HepG2 (cell line): ENCODE measurements at regions not wholly inside any gene's neighbourhood (a gene's known extent, or its start where the extent isn't known, plus 50 kb on each side); places are given as distances from the start of the nearest gene placed in this dataset.

Experiments
- ATAC-seq: fragments of 200-7000 bp; cut with Tn5 transposase; 3 replicates; pipeline ENCODE4 v1.9.1; 2020; ENCODE audit warnings: mild to moderate bottlenecking, moderate library complexity
- BruUV-seq: library from RNA; stranded (reverse); fragments of 400-500 nt; replicated peaks from 2 replicates; lab custom pipeline; 2021; lab: Mats Ljungman, UMichigan
- CTCF ChIA-PET: fragments of 300-600 bp; formaldehyde crosslinking; extraction: SDS; loops from one replicate; lab custom pipeline; 2021; ENCODE audit warnings: low total read pairs, inconsistent platforms, low intra/inter-chr PET ratio; lab: Yijun Ruan, JAX
- POLR2A ChIA-PET: fragments of 350-600 bp; sonication (Branson Sonifier 250); formaldehyde crosslinking; loops from one replicate; lab custom pipeline; 2020; ENCODE audit warnings: antibody characterized with exemption, inconsistent platforms; lab: Yijun Ruan, JAX
- DNase-seq: peaks from one replicate; pipeline ENCODE4 v3.0.0-alpha.2; 2015; ENCODE audit warnings: low spot score
- FAIRE-seq: peaks from 3 replicates; lab custom pipeline; 2011; peaks lifted over from hg19 to GRCh38; lab: Jason Lieb, UNC
- H2AFZ ChIP-seq: one replicate; pipeline ENCODE4 v1.6.1; 2011; ENCODE audit warnings: low read length, inconsistent platforms
- H3K27ac ChIP-seq: fragments of 300-600 bp; 3 replicates; pipeline ENCODE4 v1.8.0; 2011; ENCODE audit warnings: mixed run types, mild to moderate bottlenecking, mixed read lengths, low read length, inconsistent platforms; ENCODE audit not compliant: insufficient read depth; ENCODE audit errors: extremely low read length
- H3K27me3 ChIP-seq, 2 experiments: fragments of 200-600 bp in 1 of 2; 2 replicates in 1 of 2; 3 replicates in 1 of 2; pipeline versions ENCODE4 v1.6.0 to v1.8.0; 2011; ENCODE audit warnings: low read length in 2 of 2, mild to moderate bottlenecking in 2 of 2, moderate library complexity in 2 of 2, inconsistent platforms in 1 of 2; ENCODE audit not compliant: insufficient read depth in 2 of 2, control insufficient read depth in 1 of 2
- H3K36me3 ChIP-seq, 2 experiments: fragments of 200-600 bp in 1 of 2; replicated peaks in 1 of 2; 2 replicates in 1 of 2; 3 replicates in 1 of 2; pipeline versions ENCODE4 v1.5.1 to v1.8.0; 2011; ENCODE audit warnings: low read length in 2 of 2, inconsistent platforms in 1 of 2; ENCODE audit not compliant: insufficient read depth in 2 of 2, control insufficient read depth in 1 of 2
- H3K4me1 ChIP-seq: 2 replicates; pipeline ENCODE4 v1.5.1; 2012; ENCODE audit warnings: low read length, inconsistent platforms; ENCODE audit not compliant: insufficient read depth
- H3K4me2 ChIP-seq: 2 replicates; pipeline ENCODE4 v1.6.0; 2011; ENCODE audit warnings: low read depth, low read length, inconsistent platforms
- H3K4me3 ChIP-seq, 3 experiments: fragments of 200-600 bp in 1 of 3; sonication (generic), shearing (Covaris generic) in 1 of 3; replicated peaks in 1 of 3; 2 replicates each; pipeline ENCODE4 v1.5.1; 2011 to 2016; ENCODE audit warnings: low read length in 3 of 3, inconsistent platforms in 2 of 3, low read depth in 2 of 3, mild to moderate bottlenecking in 2 of 3, control low read depth in 1 of 3, mixed read lengths in 1 of 3; ENCODE audit not compliant: insufficient read depth in 1 of 3
- H3K79me2 ChIP-seq: one replicate; pipeline ENCODE4 v1.6.1; 2011; ENCODE audit warnings: low read length, inconsistent platforms; ENCODE audit not compliant: insufficient read depth
- H3K9ac ChIP-seq: 2 replicates; pipeline ENCODE4 v1.6.0; 2011; ENCODE audit warnings: mild to moderate bottlenecking, low read depth, low read length, inconsistent platforms; ENCODE audit not compliant: insufficient read depth
- H3K9me3 ChIP-seq: 2 replicates; pipeline ENCODE4 v1.5.1; 2012; ENCODE audit warnings: mild to moderate bottlenecking, low read length
- H4K20me1 ChIP-seq: 2 replicates; pipeline ENCODE4 v1.6.0; 2011; ENCODE audit warnings: inconsistent platforms, mild to moderate bottlenecking, low read length, moderate library complexity; ENCODE audit not compliant: insufficient read depth
- BCL6 ChIP-seq: IDR thresholded peaks from 2 replicates; pipeline ENCODE4 v1.6.1; 2016; ENCODE audit warnings: missing genetic modification reagents, missing compliant biosample characterization
- MLX ChIP-seq: IDR thresholded peaks from 2 replicates; pipeline ENCODE4 v1.6.1; 2016
- RBM22 ChIP-seq: fragments of 200-400 bp; formaldehyde crosslinking; optimal IDR thresholded peaks from 2 replicates; pipeline ENCODE3; 2017; ENCODE audit warnings: mild to moderate bottlenecking, low read length, moderate library complexity
- RNF219 ChIP-seq: sonication (generic); formaldehyde crosslinking; IDR thresholded peaks from 2 replicates; pipeline ENCODE4 v1.5.0; 2020; ENCODE audit warnings: mild to moderate bottlenecking, missing genetic modification reagents
- ZNF549 ChIP-seq: sonication (generic); formaldehyde crosslinking; IDR thresholded peaks from 2 replicates; pipeline ENCODE4 v1.5.0; 2020; ENCODE audit warnings: missing genetic modification reagents
- ZNF629 ChIP-seq: sonication (generic); formaldehyde crosslinking; conservative IDR thresholded peaks from 2 replicates; pipeline ENCODE4 v1.5.0; 2020; ENCODE audit warnings: missing genetic modification reagents
- WGBS: methylation state at CpG from one replicate; pipeline ENCODE4 v1.1.6; 2017; ENCODE audit warnings: low lambda C conversion rate; 5-methylcytosine and 5-hydroxymethylcytosine counted together
- in situ Hi-C: cut with HindIII; loops from 2 replicates; pipeline ENCODE4 v1.10.0; 2017; ENCODE audit warnings: low pct_unique_long_range_greater_than_20kb; ENCODE audit not compliant: extremely low pct_ligation_motif_present
- intact Hi-C: fragments of 100-400 bp; cut with micrococcal nuclease; formaldehyde crosslinking; loops from one replicate; pipeline ENCODE4 v1.10.0; 2022; ENCODE audit not compliant: unreplicated experiment
- TF ChIP-seq, protein P1 (sequence below): IDR thresholded peaks from 2 replicates; pipeline ENCODE4 v1.6.1; 2012; ENCODE audit warnings: low read length, improper control_type of control experiment

GRCh38 chrX:42189576-42189975 is 266.2 kb upstream of the CASK start:
- ChIA-PET CTCF (no interaction called here), POLR2A (no interaction called here)
- FAIRE-seq (no peak), ATAC-seq (no peak), DNase-seq (no peak)
- Histone ChIP-seq H2AFZ (no peak overlapping the region), H3K27ac (no peak overlapping the region), H3K9me3 (no peaks in the 10 kb centered on the region), H3K79me2 (no peaks in the 10 kb centered on the region), H3K36me3 (no peaks in the 10 kb centered on the region), H3K9ac (no peak overlapping the region), H3K27me3 (no peaks in the 10 kb centered on the region), H3K4me2 (no peak overlapping the region), H3K4me1 (no peaks in the 10 kb centered on the region), H4K20me1 (no peaks in the 10 kb centered on the region)
- in situ Hi-C loops = no loop called here
- BruUV-seq = no TSS peak
- TF ChIP-seq, protein P1, sequence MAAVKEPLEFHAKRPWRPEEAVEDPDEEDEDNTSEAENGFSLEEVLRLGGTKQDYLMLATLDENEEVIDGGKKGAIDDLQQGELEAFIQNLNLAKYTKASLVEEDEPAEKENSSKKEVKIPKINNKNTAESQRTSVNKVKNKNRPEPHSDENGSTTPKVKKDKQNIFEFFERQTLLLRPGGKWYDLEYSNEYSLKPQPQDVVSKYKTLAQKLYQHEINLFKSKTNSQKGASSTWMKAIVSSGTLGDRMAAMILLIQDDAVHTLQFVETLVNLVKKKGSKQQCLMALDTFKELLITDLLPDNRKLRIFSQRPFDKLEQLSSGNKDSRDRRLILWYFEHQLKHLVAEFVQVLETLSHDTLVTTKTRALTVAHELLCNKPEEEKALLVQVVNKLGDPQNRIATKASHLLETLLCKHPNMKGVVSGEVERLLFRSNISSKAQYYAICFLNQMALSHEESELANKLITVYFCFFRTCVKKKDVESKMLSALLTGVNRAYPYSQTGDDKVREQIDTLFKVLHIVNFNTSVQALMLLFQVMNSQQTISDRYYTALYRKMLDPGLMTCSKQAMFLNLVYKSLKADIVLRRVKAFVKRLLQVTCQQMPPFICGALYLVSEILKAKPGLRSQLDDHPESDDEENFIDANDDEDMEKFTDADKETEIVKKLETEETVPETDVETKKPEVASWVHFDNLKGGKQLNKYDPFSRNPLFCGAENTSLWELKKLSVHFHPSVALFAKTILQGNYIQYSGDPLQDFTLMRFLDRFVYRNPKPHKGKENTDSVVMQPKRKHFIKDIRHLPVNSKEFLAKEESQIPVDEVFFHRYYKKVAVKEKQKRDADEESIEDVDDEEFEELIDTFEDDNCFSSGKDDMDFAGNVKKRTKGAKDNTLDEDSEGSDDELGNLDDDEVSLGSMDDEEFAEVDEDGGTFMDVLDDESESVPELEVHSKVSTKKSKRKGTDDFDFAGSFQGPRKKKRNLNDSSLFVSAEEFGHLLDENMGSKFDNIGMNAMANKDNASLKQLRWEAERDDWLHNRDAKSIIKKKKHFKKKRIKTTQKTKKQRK = no peak
- TF ChIP-seq ZNF549 (CRISPR knock-in tag) = no peak
- TF ChIP-seq MLX = no peak
- no peak for TF ChIP-seq ZNF629 (CRISPR knock-in tag)
- no peak for TF ChIP-seq RBM22
- TF ChIP-seq RNF219 = no peak
- no peak for TF ChIP-seq BCL6 (CRISPR knock-in tag)
- TF ChIP-seq, all 625 proteins: peak for 0
- no peak overlapping the region for H3K4me3 ChIP-seq
- intact Hi-C loops = no loop called here
- 17% methylated on average over 2 of the region's 4 CpGs for WGBS
